IMR-90 (cell line): ENCODE measurements at regions not wholly inside any gene's neighbourhood (a gene's known extent, or its start where the extent isn't known, plus 50 kb on each side); places are given as distances from the start of the nearest gene placed in this dataset.

Experiments used
- ATAC-seq: fragments of 200-7000 bp; cut with Tn5 transposase; 2 replicates; pipeline ENCODE4 v1.9.1; 2020; ENCODE audit warnings: low read depth, mild to moderate bottlenecking, moderate library complexity
- BruUV-seq: library from RNA; stranded (reverse); fragments of 400-500 nt; replicated peaks from 2 replicates; lab custom pipeline; 2021; lab: Mats Ljungman, UMichigan
- CTCF ChIA-PET: fragments of 300-600 bp; formaldehyde crosslinking; extraction: SDS; loops from one replicate; lab custom pipeline; 2021; ENCODE audit warnings: antibody characterized with exemption; lab: Yijun Ruan, JAX
- POLR2A ChIA-PET: fragments of 300-600 bp; sonication (Branson Sonifier 250); formaldehyde crosslinking; loops from one replicate; lab custom pipeline; 2022; ENCODE audit warnings: antibody characterized with exemption; ENCODE audit not compliant: unreplicated experiment; lab: Charles Lee
- DNase-seq: peaks from one replicate; pipeline ENCODE4 v3.0.0; 2013
- H2AFZ ChIP-seq: replicated peaks from 2 replicates; pipeline ENCODE3; 2013; ENCODE audit warnings: low read length, mild to moderate bottlenecking; ENCODE audit not compliant: poor library complexity
- H2AK5ac ChIP-seq: 2 replicates; pipeline ENCODE4 v1.6.1; 2013; ENCODE audit warnings: low read depth, low read length, inconsistent platforms
- H2AK9ac ChIP-seq: replicated peaks from 2 replicates; pipeline ENCODE3; 2013; ENCODE audit warnings: mild to moderate bottlenecking, low read depth, low read length, moderate library complexity; ENCODE audit not compliant: poor library complexity
- H2BK120ac ChIP-seq: 2 replicates; pipeline ENCODE4 v1.6.1; 2013; ENCODE audit warnings: low read depth, low read length, inconsistent platforms
- H2BK15ac ChIP-seq: 3 replicates; pipeline ENCODE4 v1.6.1; 2013; ENCODE audit warnings: low read depth, low read length, inconsistent platforms
- H2BK20ac ChIP-seq: 2 replicates; pipeline ENCODE4 v1.6.1; 2013; ENCODE audit warnings: low read depth, mild to moderate bottlenecking, inconsistent platforms, low read length, moderate library complexity
- H2BK5ac ChIP-seq: 2 replicates; pipeline ENCODE4 v1.6.1; 2013; ENCODE audit warnings: mild to moderate bottlenecking, low read depth, low read length, inconsistent platforms; ENCODE audit not compliant: poor library complexity, severe bottlenecking
- H3K14ac ChIP-seq: replicated peaks from 2 replicates; pipeline ENCODE4 v1.6.1; 2013; ENCODE audit warnings: low read depth, low read length, inconsistent platforms
- H3K18ac ChIP-seq: 2 replicates; pipeline ENCODE4 v1.6.1; 2013; ENCODE audit warnings: low read depth, low read length, control low read depth
- H3K23ac ChIP-seq: 2 replicates; pipeline ENCODE4 v1.6.1; 2013; ENCODE audit warnings: low read depth, low read length, inconsistent platforms
- H3K27ac ChIP-seq: 2 replicates; pipeline ENCODE4 v1.5.1; 2013; ENCODE audit warnings: mild to moderate bottlenecking, control low read depth, low read length; ENCODE audit not compliant: insufficient read depth
- H3K27me3 ChIP-seq: 2 replicates; pipeline ENCODE4 v1.6.1; 2013; ENCODE audit warnings: low read length; ENCODE audit not compliant: control insufficient read depth, insufficient read depth
- H3K36me3 ChIP-seq: 2 replicates; pipeline ENCODE4 v1.6.1; 2013; ENCODE audit warnings: low read length, mixed read lengths; ENCODE audit not compliant: control insufficient read depth, insufficient read depth
- H3K4ac ChIP-seq: 2 replicates; pipeline ENCODE4 v1.6.1; 2013; ENCODE audit warnings: low read depth, low read length, inconsistent platforms
- H3K4me1 ChIP-seq: 2 replicates; pipeline ENCODE4 v1.6.1; 2013; ENCODE audit warnings: low read length, mixed read lengths; ENCODE audit not compliant: control insufficient read depth, insufficient read depth
- H3K4me2 ChIP-seq: 2 replicates; pipeline ENCODE4 v1.6.1; 2013; ENCODE audit warnings: low read depth, mild to moderate bottlenecking, control low read depth, low read length, moderate library complexity
- H3K4me3 ChIP-seq: 2 replicates; pipeline ENCODE4 v1.5.1; 2013; ENCODE audit warnings: low read depth, mild to moderate bottlenecking, control low read depth, low read length, moderate library complexity; ENCODE audit not compliant: insufficient read depth
- H3K56ac ChIP-seq: 2 replicates; pipeline ENCODE4 v1.6.1; 2013; ENCODE audit warnings: low read length, inconsistent platforms; ENCODE audit not compliant: insufficient read depth; ENCODE audit errors: extremely low read depth
- H3K79me1 ChIP-seq, 2 experiments: 2 replicates each; pipeline ENCODE4 v1.6.1; 2013; ENCODE audit warnings: low read length in 2 of 2, inconsistent platforms in 1 of 2, low read depth in 1 of 2
- H3K9ac ChIP-seq: 2 replicates; pipeline ENCODE4 v1.6.1; 2013; ENCODE audit warnings: low read depth, low read length, control low read depth
- H3K9me1 ChIP-seq: 2 replicates; pipeline ENCODE4 v1.6.1; 2013; ENCODE audit warnings: low read length, inconsistent platforms; ENCODE audit not compliant: insufficient read depth
- H3K9me3 ChIP-seq: 2 replicates; pipeline ENCODE4 v1.6.1; 2013; ENCODE audit warnings: low read length; ENCODE audit not compliant: control insufficient read depth, insufficient read depth
- H4K20me1 ChIP-seq: 2 replicates; pipeline ENCODE4 v1.6.1; 2013; ENCODE audit warnings: low read length, inconsistent platforms; ENCODE audit not compliant: insufficient read depth
- H4K5ac ChIP-seq: 2 replicates; pipeline ENCODE4 v1.6.1; 2013; ENCODE audit warnings: mild to moderate bottlenecking, low read depth, low read length, control low read depth
- H4K8ac ChIP-seq, 2 experiments: 2 replicates each; pipeline ENCODE4 v1.6.1; 2013; ENCODE audit warnings: low read depth in 2 of 2, low read length in 2 of 2, control low read depth in 1 of 2, inconsistent platforms in 1 of 2
- H4K91ac ChIP-seq: 2 replicates; pipeline ENCODE4 v1.6.1; 2013; ENCODE audit warnings: low read depth, low read length, inconsistent platforms; ENCODE audit not compliant: insufficient read depth
- CEBPB ChIP-seq: IDR thresholded peaks from 2 replicates; pipeline ENCODE4 v1.6.1; 2012; ENCODE audit warnings: low read depth, low read length, improper control_type of control experiment
- RAD21 ChIP-seq: IDR thresholded peaks from 2 replicates; pipeline ENCODE4 v1.6.1; 2012; ENCODE audit warnings: low read length, improper control_type of control experiment
- WGBS, 2 experiments: methylation state at CpG; one replicate each; pipeline versions ENCODE4 v1.1.5 to v1.1.7; 2013; ENCODE audit warnings: missing lambda C conversion rate in 2 of 2; ENCODE audit not compliant: insufficient read length in 1 of 2; ENCODE audit errors: extremely low coverage in 2 of 2; 5-methylcytosine and 5-hydroxymethylcytosine counted together
- dilution Hi-C: fragments of 300-500 bp; cut with HindIII; formaldehyde crosslinking; loops from one replicate; pipeline ENCODE4 v1.14.3; 2018; ENCODE audit warnings: low sequenced_read_pairs; ENCODE audit not compliant: unreplicated experiment
- in situ Hi-C: fragments of 300-500 bp; cut with MboI; formaldehyde crosslinking; loops from 3 replicates; pipeline ENCODE4 v1.14.3; 2019; ENCODE audit warnings: low sequenced_read_pairs, inconsistent platforms, mixed read lengths
- intact Hi-C: fragments of 100-400 bp; cut with micrococcal nuclease; formaldehyde crosslinking; loops from 2 replicates; pipeline ENCODE4 v1.10.0; 2022

DNA sequence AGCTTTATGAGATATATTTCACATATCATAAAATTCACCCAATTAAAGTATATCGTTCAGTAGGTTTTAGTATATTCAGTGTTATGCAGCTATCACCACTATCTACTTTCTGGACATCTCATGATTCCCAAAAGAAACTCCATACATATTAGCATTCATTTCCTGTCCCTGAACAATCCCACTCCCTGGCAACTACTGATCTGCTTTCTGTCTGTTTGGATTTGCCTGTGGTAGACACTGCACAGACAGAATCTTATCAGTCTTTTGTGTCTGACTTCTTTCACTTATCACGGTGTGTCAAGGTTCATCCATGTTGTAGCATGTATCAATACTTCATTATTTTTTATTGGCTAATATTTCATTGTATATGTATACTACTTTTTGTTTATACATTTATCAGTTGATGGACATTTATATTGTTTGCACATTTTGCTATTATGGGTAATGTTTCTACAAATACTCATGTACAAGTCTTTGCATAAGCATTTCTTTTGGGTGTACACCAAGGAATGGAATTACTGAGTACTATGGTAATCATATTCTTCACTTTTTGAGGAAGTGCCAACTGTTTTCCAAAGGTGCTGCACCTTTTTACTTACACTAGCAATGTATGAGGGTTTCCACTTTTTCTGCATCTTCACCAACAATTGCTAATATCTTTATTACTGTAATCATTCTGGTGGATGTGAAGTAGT lies 373.9 kb downstream of the AASDHPPT start:
- Histone ChIP-seq H3K36me3 (no peaks in the 10 kb centered on the region), H2AK9ac (no peak overlapping the region), H4K8ac (no peak overlapping the region), H3K79me1 (no peaks in the 10 kb centered on the region), H3K56ac (no peak overlapping the region), H2BK120ac (no peak overlapping the region), H2BK15ac (no peak overlapping the region), H3K9ac (no peak overlapping the region), H3K23ac (no peak overlapping the region), H3K27ac (no peak overlapping the region), H2BK20ac (no peak overlapping the region), H3K14ac (no peak overlapping the region), H2BK5ac (no peak overlapping the region), H3K4me3 (no peak overlapping the region), H3K4me1 (no peaks in the 10 kb centered on the region), H3K4ac (no peak overlapping the region), H3K9me1 (no peaks in the 10 kb centered on the region), H2AK5ac (no peak overlapping the region), H3K9me3 (no peaks in the 10 kb centered on the region; the same call in 1 of the 2 replicates), H4K20me1 (no peaks in the 10 kb centered on the region), H4K5ac (no peak overlapping the region), H3K27me3 (no peaks in the 10 kb centered on the region), H2AFZ (no peak overlapping the region), H3K4me2 (no peak overlapping the region), H3K18ac (no peak overlapping the region), H4K91ac (no peak overlapping the region)
- DNase-seq: no peak
- no TSS peak for BruUV-seq
- dilution Hi-C loops (no loop called here), in situ Hi-C loops (no loop called here), intact Hi-C loops (no loop called here)
- POLR2A ChIA-PET: no interaction called here
- no peak for ATAC-seq
- WGBS, 2 experiments: no CpG with 5 or more reads among the region's 2 CpGs
- CTCF ChIA-PET: no interaction called here
- TF ChIP-seq RAD21 (no peak), CEBPB (no peak)
